ENCODE measurements at regions not wholly inside any gene's neighbourhood (a gene's known extent, or its start where the extent isn't known, plus 50 kb on each side); places are given as distances from the start of the nearest gene placed in this dataset.
"Not testable (repeated sequence)": the region's sequence is repeated elsewhere in the genome, so short reads cannot be mapped to it uniquely, and the experiment has no call there.

DNA sequence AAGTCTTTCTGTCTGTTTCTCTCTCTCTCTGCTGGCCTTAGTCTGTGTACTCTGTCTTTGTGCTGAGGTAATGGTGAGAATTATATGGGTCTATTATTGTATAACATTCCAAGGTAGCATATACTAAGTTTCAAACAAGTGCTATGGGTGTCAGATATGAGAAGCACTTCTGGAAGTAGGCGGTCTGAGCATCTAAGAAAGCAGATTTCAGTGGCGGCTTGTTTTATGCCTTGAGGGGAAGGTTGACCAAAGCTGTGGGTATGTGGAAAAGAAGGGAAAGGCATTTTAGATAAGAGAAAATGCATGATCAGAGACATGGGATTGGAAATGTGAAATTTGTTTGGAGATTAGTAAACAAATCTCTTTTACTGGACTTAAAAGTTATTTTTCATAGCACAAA is 348.5 kb downstream of the RFC3 start:
- no peak for DNase-seq (ENCODE audit: low spot score)

DNA sequence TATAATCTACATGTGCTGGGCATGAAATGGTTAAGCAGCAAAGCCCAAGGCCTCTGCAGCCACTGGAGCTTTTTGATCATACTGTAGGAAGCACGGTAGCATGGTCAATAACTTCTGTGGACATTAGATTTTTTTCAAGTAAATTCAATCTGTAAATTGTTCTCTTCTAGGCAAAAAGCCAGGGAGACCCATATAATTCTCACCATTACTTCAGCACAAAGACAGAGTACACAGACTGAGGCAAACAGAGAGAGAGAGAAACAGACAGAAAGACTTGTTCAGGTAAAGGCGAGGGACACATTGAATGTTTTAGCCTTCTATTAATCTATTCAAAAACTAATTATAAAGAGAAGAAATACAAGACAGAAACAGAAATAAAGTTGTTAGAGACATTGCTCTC is 349.4 kb downstream of the RFC3 start:
- no peak for DNase-seq (ENCODE audit: low spot score)

DNA sequence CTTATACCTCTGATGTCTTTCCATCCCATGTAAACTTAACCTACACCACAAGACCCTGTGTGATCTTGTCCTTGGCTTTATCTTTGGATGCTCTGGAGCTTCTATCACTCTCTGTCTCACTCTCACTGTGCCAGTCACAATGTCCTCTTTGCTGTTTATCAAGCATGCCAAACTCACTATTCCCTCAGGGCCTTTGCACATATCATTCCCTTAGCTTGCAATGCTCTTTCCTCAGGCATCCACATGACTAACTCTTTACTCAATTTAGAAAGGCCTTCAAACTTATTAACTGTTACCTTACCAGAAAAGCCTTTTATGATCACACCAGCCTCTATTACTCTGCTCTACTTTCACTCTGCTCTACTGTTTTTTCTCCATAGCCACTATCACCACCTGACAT is 354.1 kb downstream of the RFC3 start:
- no peak for DNase-seq (ENCODE audit: low spot score)

DNA sequence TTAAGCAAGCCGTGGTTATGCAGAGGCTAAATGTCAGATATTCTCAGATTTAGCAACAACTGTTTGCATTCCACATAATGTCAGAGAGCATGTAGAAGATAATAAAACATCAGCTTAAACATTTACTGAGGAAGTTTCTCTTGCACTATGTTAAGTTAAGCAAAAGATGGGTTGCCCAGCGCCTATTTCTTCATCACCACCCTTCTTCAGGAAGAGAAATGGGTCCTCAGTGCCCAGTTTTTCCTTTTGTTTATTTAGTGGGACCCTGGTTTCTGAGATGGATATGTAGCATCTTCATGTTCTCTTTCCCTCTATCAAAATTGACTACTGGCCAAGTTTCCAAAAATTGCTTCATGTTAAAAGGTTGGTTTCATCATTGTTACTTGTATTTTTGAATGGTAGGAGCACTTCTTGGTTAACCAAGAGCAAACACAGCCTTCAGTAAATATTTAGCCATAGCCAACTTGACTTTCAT is 356.8 kb downstream of the RFC3 start:
- no peak for DNase-seq (ENCODE audit: low spot score)

DNA sequence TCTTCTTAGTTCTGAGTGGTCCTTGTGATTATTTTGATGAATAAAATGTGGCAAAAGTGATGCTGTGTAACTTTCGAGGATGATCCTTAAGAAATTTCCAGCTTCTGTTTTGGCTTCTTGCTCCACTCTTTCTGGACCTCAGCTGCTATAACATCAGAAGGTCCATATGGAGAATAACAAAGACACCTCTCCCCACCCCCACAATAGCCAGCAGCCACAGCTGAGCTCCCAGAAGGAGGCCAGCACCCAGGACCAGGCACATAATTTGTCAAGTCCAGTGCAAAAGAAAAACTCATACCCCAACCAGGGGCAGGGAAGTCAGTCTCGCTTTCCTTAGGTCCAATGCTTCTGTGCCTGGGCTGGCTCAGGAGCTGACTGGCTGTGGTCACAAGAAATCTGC is 357.6 kb downstream of the RFC3 start:
- DNase-seq (ENCODE audit: low spot score), result no peak

DNA sequence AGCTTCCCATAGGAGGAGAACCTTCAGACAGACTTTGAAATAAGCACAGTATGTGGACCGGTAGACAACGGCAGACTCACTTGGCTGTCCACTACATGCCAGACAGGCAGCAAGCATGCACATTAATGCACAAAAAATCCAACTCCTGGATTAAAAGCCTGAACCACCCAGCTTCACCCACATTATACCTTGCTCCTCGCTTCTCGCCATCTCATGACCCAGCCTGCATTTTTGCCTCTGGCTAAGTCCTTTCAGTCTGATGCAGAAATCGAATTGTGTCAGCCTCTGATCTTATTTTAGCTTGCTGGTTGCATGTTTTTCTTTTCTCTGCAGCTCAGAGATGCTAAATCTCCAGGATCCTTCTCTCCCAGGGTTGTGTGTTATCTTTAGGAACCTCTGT is 358.7 kb downstream of the RFC3 start:
- no peak for DNase-seq (ENCODE audit: low spot score)

DNA sequence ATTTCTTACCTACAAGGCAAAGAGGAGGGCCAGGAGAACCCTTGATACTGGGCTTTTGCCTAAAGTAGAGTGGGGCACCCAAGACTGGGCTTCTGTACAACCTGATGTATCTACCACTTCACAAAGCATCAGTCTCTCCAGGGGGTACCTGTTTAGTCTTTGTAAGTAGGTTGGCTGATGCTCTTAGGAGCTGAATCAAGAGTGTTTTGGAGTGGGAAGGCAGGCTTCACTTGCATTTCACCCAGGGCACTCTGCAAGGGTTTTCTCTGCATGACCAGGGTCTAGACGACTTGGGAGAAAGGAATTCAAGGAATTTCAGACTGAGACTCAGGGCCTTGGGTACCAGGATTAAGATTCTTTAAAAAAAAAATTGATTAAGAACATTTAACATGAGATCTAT is 361.5 kb downstream of the RFC3 start:
- DNase-seq (ENCODE audit: low spot score), result no peak

DNA sequence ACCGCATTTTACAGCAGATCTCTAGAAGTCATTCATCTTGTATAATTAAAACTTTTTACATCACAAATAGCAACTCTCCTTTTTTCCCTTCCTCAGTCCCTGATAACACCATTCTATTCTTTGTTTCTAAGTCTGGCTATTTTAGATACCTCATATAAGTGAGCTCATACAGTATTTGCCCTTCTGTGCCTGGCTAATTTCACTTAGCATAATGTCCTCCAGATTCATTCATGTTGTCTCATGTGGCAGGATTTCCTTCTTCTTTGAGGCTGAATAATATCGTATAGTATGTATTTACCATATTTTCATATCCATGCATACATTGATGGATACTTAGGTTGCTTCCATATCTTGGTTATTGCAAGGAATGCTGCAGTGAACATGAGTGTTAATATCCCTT is 362.0 kb downstream of the RFC3 start:
- no peak for DNase-seq (ENCODE audit: low spot score)

DNA sequence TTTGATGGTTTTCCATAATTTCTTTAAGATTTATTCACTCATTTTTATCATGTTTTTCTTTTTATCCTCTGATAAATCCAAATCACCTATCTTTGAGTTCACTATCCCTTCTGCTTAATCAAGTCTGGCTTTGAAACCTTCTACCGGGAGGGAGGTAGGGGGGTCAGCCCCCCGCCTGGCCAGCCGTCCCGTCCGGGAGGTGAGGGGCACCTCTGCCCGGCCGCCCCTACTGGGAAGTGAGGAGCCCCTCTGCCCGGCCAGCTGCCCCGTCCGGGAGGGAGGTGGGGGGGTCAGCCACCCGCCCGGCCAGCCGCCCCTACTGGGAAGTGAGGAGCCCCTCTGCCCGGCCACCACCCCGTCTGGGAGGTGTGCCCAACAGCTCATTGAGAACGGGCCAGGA is 363.3 kb downstream of the RFC3 start:
- DNase-seq (ENCODE audit: low spot score), result not testable (repeated sequence)

DNA sequence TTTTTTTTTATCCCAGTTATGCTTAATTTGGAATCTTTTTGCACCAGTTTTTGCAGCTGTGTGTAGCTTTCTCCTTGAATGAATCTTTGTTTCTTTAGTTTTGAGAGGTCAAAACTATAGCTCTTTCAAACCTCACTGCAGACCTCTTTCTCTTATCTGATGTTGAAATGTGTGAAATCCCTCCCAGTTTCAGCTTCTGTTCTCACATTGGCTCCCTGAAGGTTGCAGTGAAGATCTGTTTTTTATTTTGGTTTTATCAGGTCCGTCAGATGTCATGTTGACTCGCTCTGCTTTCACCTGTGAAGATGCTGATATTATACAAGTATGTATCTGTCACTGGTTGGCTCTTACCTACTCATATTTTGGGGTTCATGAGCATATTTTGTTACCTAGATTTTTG is 372.0 kb downstream of the RFC3 start:
- no peak for DNase-seq (ENCODE audit: low spot score)

DNA sequence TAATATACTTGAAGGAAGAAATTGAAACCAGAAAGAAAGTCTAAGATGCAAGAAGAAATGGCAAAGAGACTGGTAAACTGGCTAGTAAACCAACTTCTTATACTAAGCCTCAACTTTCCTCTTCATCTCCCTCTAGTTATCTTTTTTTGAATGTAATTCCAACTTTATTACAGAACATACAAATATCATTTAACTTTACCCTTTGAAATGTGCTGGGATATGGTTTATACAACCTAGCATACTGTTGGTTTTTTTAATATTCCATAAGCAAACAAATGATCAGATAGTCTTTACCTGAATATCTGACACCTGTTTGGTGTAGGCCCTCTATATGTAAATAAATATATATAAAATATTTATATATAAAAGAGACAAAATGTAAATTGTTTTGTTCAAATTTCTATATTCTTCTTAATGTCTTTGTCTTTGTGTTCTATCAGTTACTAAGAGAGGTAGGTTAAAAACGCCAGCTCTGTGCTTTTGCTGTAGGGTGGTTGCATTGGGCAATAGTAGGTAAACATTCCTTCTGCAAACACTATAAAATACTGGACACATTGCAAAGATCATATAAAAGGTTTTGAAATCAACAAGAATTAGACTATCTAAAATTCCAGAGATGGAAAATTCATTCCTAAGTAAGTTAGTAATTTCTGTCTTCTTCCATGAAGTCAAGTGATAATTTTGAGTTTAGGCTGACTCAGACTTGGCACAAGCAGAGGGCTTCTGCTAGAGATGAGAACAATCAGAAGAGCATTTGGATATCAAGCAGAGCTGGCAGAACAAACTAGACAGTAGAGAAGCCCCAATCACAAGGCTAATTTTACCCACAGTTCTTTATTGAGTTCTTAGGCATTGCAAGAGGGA is 383.3 kb downstream of the RFC3 start:
- DNase-seq (ENCODE audit: low spot score), result peak; percentile 16

DNA sequence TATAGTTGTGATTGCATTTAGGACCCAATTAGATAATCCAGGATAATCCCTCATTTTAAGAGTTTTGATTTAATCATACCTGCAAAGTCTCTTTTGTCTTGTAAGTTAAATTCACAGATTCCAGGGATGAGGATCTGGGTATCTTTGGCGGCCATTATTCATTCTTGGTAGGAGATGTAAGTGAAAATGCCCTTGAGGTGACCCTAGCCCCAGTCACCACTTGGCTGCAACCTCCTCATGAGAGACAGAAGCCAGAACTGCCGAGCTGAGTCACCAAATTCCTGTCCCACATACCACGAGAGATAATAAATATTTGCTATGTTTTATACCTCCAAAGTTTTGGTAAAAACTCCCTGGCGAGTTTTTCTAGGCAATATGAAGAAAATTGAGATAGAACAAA is 389.4 kb downstream of the RFC3 start:
- DNase-seq (ENCODE audit: low spot score), result no peak

DNA sequence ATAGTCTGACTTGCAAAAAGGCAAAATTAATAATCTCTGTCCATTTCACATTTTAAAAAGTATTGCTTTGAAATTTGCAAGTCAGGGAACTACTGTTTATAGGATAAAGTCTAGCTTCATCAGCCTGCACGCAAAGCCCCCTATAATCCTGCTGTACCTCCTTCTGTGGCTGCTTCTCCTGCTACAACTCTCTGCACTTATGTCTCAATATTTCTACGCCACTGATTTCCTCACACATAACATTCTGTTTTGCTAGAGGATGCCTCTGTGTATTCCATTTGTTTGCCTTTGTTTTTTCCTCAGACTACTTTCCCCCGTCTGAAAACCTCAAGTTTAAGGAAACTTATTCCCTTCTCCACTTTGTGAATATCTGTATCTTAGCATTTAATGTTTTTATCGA is 389.9 kb downstream of the RFC3 start:
- no peak for DNase-seq (ENCODE audit: low spot score)

DNA sequence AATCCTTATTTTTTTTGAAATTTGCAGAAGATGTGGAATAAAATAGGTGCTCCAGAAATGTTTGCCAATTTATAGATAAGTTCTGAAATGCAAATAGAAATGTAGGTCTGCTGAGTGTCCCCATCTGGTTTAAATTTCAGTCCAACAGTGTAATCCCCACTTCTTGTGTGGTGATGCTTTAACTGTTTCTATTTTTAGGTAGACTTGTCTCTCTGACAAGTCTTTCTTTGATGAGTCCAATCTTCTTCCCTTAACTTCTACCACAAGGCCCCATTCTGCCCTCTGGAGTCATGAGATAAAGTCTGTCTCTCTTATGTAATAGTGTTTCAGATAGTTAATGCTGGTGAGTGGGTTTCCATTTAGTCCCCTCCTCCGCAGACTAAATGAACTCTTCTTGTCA is 390.4 kb downstream of the RFC3 start:
- no peak for DNase-seq (ENCODE audit: low spot score)

DNA sequence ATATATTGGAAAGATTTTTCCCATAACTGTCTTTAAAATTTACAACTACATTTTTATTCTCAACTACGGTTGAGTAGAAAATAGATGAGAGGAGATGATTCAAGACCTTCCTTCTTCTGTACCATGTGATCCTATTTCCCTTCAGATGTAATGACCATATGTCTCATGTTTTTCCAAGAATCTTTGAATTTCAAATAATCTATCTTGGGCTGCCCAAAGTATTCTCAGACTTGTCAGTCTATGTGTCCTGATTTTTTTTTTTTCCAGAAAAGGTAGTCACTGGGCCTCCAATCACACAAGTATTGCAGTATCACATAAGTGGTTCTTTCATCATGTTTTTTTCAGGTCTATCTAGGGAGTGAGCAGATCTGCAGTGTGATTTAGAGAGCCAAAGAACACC is 392.4 kb downstream of the RFC3 start:
- no peak for DNase-seq (ENCODE audit: low spot score)

DNA sequence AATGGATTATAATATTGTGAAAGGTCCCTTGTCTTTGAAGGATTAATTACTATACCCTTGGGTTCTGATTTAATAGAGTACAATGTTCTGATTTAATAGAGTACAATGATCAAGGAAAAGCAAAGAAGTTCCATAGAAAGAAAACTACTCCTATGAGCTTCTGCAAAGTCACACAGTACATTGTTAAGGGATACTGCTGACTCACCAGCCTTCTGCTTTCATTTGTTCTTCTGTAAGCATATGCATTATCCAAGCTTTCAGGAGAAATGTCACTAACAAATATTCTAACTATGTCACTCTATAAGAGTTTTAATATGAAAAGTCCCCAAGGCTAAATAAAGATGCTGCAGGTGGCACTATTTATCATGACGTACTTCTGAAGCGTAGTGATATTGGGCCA is 396.7 kb downstream of the RFC3 start:
- no peak for DNase-seq (ENCODE audit: low spot score)

DNA sequence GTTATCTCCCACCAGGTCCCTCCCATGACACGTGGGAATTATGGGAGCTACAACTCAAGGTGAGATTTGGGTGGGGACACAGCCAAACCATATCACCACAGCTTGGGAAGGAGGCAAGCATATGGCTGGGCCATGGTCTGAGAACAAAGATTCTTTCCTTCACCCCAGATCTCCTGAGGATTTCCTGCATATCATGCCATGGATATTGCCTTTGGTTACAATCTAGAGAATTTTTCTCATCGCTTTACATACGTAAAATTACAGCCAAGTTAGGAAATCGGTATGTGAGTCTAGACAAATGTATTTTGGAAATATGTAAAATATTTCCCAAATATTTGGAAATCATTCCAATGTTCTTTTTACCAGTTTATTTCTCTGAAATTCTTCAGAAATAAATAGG is 398.3 kb downstream of the RFC3 start:
- DNase-seq (ENCODE audit: low spot score), result no peak

DNA sequence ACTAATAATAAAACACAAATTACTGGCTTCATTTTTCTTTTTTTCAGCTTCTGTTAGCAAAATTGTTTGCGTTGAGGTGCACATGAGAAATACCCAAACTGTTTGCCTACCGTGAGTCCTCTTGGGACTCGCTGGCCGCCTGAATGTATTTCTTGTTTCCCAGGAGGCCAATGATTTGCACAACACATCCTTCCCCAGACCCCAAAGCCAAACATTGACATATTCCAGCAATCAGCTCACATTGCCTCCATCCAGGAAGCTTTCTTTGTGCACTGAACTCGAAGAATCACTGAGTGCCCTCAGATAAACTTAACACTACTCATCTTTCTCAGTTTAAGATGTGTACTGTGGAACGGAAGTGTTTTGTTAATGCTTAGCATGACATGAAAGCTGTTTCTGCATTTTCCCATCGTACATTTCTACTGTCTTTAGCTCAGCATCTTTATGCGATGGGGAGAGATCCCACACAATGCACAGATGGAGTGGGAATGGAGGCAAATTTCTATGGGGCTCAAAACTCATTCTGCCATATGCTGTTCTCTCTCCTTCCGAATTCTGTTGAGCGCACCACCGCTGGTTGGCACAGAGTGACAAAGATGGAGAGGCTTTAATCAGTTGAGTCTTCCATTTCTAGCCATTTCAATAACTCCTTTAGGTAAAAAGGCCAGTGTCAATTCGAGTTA is 399.5 kb downstream of the RFC3 start:
- DNase-seq (ENCODE audit: low spot score), result no peak

DNA sequence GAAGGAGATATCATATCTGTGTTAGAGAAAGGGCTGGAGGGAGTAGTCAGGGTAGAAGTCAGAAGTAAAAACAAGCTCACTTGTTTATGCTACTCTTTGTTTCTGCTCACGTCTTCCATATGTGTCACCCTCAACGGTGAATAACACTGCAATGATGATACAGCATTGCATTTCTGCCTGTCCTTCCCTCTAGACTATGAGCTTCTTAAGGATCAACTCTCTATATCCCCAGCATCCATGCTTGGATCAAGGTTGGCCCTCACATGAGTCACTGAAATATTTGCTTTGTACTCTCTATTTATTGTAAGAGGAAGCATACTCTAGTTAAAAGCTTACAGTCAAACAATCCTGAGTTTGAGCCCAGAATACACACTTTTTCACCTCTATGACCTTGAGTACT is 406.0 kb downstream of the RFC3 start:
- no peak for DNase-seq (ENCODE audit: low spot score)

DNA sequence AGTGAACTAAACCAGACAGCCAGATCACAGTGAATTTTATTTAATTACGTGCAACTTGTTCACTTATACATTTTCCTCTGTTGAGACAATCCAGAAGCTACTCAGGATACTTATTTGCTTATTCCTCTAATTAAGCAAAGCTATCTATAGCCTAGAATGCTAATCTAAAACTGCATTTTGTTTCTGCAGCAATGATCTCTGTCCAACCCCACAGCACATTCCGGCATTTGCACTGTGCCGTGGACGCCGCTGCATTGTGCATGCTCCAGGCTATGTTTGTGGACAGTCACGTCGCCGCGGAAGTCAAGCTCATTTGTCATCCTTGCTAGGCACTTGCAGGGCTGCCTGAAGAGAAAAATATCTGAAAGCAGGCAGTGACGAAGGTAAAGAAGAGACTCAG is 406.9 kb downstream of the RFC3 start:
- no peak for DNase-seq (ENCODE audit: low spot score)

DNA sequence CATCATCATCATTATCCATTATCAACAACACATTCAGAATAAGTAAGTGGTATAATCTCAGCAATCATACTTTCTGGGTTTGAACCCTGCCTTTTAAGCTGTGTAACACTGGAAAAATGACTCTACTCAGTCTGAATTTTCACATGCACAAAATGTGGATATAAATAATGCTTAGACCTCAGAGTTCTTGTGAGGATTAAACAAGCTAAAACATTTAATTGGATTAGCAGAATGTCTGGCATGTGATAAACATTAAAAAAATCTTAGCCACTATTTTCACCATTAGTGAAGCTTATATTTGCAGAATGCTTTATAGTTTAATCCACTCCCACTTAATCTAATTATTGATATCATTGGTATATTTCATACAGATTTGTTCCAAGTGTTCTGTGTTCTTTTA is 412.3 kb downstream of the RFC3 start:
- DNase-seq (ENCODE audit: low spot score), result no peak

DNA sequence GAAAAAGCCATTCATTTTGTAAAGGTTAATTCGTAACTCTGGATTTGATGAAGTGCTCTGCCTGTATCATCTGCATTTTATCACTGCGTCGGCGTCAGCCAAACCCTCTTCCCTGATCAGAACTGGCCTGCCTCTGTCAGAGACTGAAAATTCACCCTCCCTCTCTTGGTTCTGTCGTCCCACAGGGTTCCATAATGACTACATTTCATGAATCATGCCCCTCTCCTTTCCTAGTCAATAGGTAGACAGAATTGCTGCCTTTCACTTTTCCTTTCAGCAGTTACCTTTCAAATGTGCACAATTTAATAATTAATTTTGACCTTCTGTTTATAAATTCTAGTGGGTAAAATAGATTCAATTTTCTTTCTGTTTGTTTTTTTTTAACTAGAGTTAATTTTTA is 423.4 kb downstream of the RFC3 start:
- DNase-seq (ENCODE audit: low spot score), result no peak

DNA sequence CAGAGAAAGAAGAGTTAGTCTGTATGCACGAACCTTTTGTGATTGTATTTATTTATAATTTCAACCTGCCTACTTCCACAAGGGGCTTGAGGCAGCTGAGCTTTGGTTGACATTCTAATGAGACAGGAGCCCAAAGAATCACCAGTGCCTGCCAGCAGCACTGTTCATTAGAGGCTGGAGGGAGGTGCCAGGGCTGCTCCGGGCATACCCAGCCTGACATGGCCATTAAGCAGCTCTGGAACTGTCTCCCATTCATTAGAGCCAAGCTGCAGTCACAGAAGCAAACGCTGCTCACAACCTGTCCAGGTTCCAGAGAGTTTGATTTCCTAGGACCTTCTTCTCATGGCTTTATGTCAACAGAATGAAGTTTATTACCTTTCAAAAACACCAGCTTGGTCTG is 425.5 kb downstream of the RFC3 start:
- no peak for DNase-seq (ENCODE audit: low spot score)

DNA sequence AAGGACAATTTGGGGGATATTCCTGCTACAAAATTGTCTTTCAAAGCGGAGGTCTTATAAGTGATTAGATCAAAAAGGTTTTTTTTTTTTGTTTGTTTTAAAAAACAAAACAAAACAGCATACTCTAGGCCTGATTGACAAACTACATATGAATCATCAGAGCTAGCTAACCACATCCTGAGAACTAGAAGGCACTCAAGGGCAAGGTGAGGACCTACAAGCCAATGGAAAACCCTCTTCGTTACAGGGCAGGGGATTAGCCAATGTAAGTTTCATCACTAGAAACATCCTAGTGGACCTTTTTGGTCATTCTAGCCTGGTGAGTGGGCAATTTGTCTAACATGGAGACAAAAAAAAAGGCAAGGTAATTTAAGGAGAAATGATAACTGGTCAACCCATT is 428.6 kb downstream of the RFC3 start:
- no peak for DNase-seq (ENCODE audit: low spot score)
